ENCODE measurements at regions not wholly inside any gene's neighbourhood (a gene's known extent, or its start where the extent isn't known, plus 50 kb on each side); places are given as distances from the start of the nearest gene placed in this dataset.

- no peak overlapping the region for H3K4me3 ChIP-seq (ENCODE audit: low read length)
- DNase-seq (ENCODE audit: low read depth), result no peak
- no peak for TF ChIP-seq CTCF (conservative IDR thresholded peaks at IDR 0.05; ENCODE audit: low read length)
Observed at GRCh38 chr21:16304174-16305095, 574.7 kb downstream of the USP25 start.

- peak overlapping the region; percentile 10; the same call in 1 of the 2 replicates for H3K4me3 ChIP-seq (ENCODE audit: low read length)
- no peak for TF ChIP-seq CTCF (conservative IDR thresholded peaks at IDR 0.05; ENCODE audit: low read length)
- DNase-seq (ENCODE audit: low read depth), result peak; percentile 5
Observed at GRCh38 chr21:16305686-16306085, 575.9 kb downstream of the USP25 start.

GRCh38 chr21:16307256-16307655 is 577.5 kb downstream of the USP25 start:
- TF ChIP-seq CTCF (conservative IDR thresholded peaks at IDR 0.05; ENCODE audit: low read length), result no peak
- DNase-seq (ENCODE audit: low read depth), result no peak
- H3K4me3 ChIP-seq (ENCODE audit: low read length), result no peak overlapping the region

- peak overlapping the region; percentile 42 for H3K4me3 ChIP-seq (ENCODE audit: low read length)
- DNase-seq (ENCODE audit: low read depth), result peak; percentile 27
- no peak for TF ChIP-seq CTCF (conservative IDR thresholded peaks at IDR 0.05; ENCODE audit: low read length)
Observed at GRCh38 chr21:16308269-16308668, 578.5 kb downstream of the USP25 start.

- TF ChIP-seq CTCF (conservative IDR thresholded peaks at IDR 0.05; ENCODE audit: low read length), result no peak
- H3K4me3 ChIP-seq (ENCODE audit: low read length), result no peak overlapping the region
- DNase-seq (ENCODE audit: low read depth), result no peak
Observed at GRCh38 chr21:16309250-16309971, 579.6 kb downstream of the USP25 start.

GRCh38 chr21:16310176-16310575 is 580.4 kb downstream of the USP25 start:
- no peak for TF ChIP-seq CTCF (conservative IDR thresholded peaks at IDR 0.05; ENCODE audit: low read length)
- no peak overlapping the region for H3K4me3 ChIP-seq (ENCODE audit: low read length)
- no peak for DNase-seq (ENCODE audit: low read depth)

All from AG10803 (cell line).